Fibroblast of lung (primary cell): ENCODE measurements at regions not wholly inside any gene's neighbourhood (a gene's known extent, or its start where the extent isn't known, plus 50 kb on each side); places are given as distances from the start of the nearest gene placed in this dataset.

Source experiments
- DNase-seq, 2 donors: peaks; one replicate each; pipeline versions ENCODE4 v3.0.0 to v3.0.0-alpha.2; 2010; ENCODE audit warnings: low read depth in 2 of 2
- H2AFZ ChIP-seq: 2 replicates; pipeline ENCODE4 v1.5.1; 2012; ENCODE audit warnings: low read length, control low read depth, inconsistent platforms
- H3K27ac ChIP-seq: 2 replicates; pipeline ENCODE4 v1.5.1; 2011; ENCODE audit warnings: low read length, control low read depth; ENCODE audit not compliant: insufficient read depth
- H3K27me3 ChIP-seq: 2 replicates; pipeline ENCODE4 v1.5.1; 2011; ENCODE audit warnings: mild to moderate bottlenecking, low read length; ENCODE audit not compliant: control insufficient read depth, insufficient read depth
- H3K36me3 ChIP-seq: 2 replicates; pipeline ENCODE4 v1.5.1; 2011; ENCODE audit warnings: low read length; ENCODE audit not compliant: control insufficient read depth, insufficient read depth
- H3K4me1 ChIP-seq: 2 replicates; pipeline ENCODE4 v1.5.1; 2011; ENCODE audit warnings: low read length; ENCODE audit not compliant: control insufficient read depth, insufficient read depth; ENCODE audit errors: extremely low read depth
- H3K4me2 ChIP-seq: 2 replicates; pipeline ENCODE4 v1.5.1; 2011; ENCODE audit warnings: low read length, control low read depth; ENCODE audit not compliant: insufficient read depth; ENCODE audit errors: extremely low read depth
- H3K4me3 ChIP-seq, 4 experiments: fragments of 200-600 bp in 1 of 4; sonication (generic) in 1 of 4; replicated peaks in 1 of 4; 2 replicates each; pipeline ENCODE4 v1.5.1; 2011 to 2016; ENCODE audit warnings: low read length in 4 of 4, low read depth in 3 of 4, mild to moderate bottlenecking in 3 of 4, control low read depth in 2 of 4, inconsistent platforms in 1 of 4, mixed read lengths in 1 of 4; ENCODE audit not compliant: insufficient read depth in 1 of 4; ENCODE audit errors: control extremely low read depth in 1 of 4
- H3K79me2 ChIP-seq: 2 replicates; pipeline ENCODE4 v1.5.1; 2012; ENCODE audit warnings: mild to moderate bottlenecking, low read length, inconsistent platforms; ENCODE audit not compliant: control insufficient read depth, insufficient read depth
- H3K9ac ChIP-seq: 2 replicates; pipeline ENCODE4 v1.5.1; 2011; ENCODE audit warnings: mild to moderate bottlenecking, low read length, control low read depth; ENCODE audit not compliant: insufficient read depth
- H3K9me3 ChIP-seq: 2 replicates; pipeline ENCODE4 v1.5.1; 2012; ENCODE audit warnings: low read depth, low read length; ENCODE audit not compliant: control insufficient read depth, insufficient read depth
- H4K20me1 ChIP-seq: 2 replicates; pipeline ENCODE4 v1.5.1; 2011; ENCODE audit warnings: low read length; ENCODE audit not compliant: control insufficient read depth, insufficient read depth; ENCODE audit errors: extremely low read depth
- EZH2 ChIP-seq: IDR thresholded peaks from 2 replicates; pipeline ENCODE4 v1.5.1; 2012; ENCODE audit warnings: low read length, control low read depth, mild to moderate bottlenecking; ENCODE audit errors: missing control alignments
- TF ChIP-seq, protein P1 (sequence below), 2 donors: IDR thresholded peaks in 1 of 2; conservative IDR thresholded peaks in 1 of 2; 1 replicate in 1 of 2; 2 replicates in 1 of 2; pipeline ENCODE4 v1.5.1; 2011 to 2012; ENCODE audit warnings: low read length in 2 of 2, control low read depth in 1 of 2, inconsistent platforms in 1 of 2, low read depth in 1 of 2, mild to moderate bottlenecking in 1 of 2

- H3K4me1 ChIP-seq, result no peaks in the 10 kb centered on the region
- no peak for TF ChIP-seq EZH2
- TF ChIP-seq, protein P1, sequence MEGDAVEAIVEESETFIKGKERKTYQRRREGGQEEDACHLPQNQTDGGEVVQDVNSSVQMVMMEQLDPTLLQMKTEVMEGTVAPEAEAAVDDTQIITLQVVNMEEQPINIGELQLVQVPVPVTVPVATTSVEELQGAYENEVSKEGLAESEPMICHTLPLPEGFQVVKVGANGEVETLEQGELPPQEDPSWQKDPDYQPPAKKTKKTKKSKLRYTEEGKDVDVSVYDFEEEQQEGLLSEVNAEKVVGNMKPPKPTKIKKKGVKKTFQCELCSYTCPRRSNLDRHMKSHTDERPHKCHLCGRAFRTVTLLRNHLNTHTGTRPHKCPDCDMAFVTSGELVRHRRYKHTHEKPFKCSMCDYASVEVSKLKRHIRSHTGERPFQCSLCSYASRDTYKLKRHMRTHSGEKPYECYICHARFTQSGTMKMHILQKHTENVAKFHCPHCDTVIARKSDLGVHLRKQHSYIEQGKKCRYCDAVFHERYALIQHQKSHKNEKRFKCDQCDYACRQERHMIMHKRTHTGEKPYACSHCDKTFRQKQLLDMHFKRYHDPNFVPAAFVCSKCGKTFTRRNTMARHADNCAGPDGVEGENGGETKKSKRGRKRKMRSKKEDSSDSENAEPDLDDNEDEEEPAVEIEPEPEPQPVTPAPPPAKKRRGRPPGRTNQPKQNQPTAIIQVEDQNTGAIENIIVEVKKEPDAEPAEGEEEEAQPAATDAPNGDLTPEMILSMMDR (conservative IDR thresholded peaks at IDR 0.05 in 1 of 2, IDR thresholded peaks at IDR 0.05 in 1 of 2; ENCODE audit: low read depth in 1 of 2, low read length in 2 of 2), result no peak
- no peak overlapping the region for H2AFZ ChIP-seq
- no peak overlapping the region for H3K9ac ChIP-seq
- H3K4me3 ChIP-seq, result no peak overlapping the region
- no peak overlapping the region for H3K4me2 ChIP-seq
- no peaks in the 10 kb centered on the region for H4K20me1 ChIP-seq
- H3K79me2 ChIP-seq, result no peaks in the 10 kb centered on the region
- no peaks in the 10 kb centered on the region for H3K27me3 ChIP-seq
- peak in 1 of 2 donors; percentile 8 for DNase-seq
- H3K27ac ChIP-seq, result no peak overlapping the region
- H3K36me3 ChIP-seq, result no peaks in the 10 kb centered on the region
- H3K9me3 ChIP-seq, result no peaks in the 10 kb centered on the region
Observed at GRCh38 chr11:128235958-128236357, 351.4 kb downstream of the ETS1 start.

DNA sequence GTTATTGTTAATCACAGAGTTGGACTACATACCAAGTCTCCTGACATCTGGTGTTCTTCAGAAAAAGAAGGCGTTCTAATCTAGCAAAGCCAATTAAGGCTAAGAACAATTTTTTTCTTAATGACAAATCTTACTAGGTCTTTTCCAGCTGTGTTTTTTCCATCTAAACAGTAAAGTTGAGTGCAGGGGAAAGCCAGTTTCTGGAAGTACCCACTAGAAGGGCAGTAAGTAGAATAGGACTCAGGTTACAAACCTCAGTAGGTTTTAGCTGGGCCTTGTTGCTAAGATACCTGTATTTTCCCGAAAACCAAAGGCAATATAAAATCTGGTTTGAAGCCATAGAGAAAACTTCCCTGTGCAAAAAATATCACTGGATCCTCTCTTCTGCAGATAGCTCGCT is 351.9 kb downstream of the ETS1 start:
- Histone ChIP-seq H4K20me1 (no peaks in the 10 kb centered on the region), H3K4me3 (no peak overlapping the region), H3K9me3 (no peaks in the 10 kb centered on the region), H3K9ac (no peak overlapping the region), H2AFZ (no peak overlapping the region), H3K4me2 (no peak overlapping the region), H3K27ac (no peak overlapping the region), H3K4me1 (no peaks in the 10 kb centered on the region), H3K36me3 (no peaks in the 10 kb centered on the region), H3K79me2 (no peaks in the 10 kb centered on the region), H3K27me3 (no peaks in the 10 kb centered on the region)
- DNase-seq, result peak; percentile 39 to 55
- TF ChIP-seq, protein P1 (conservative IDR thresholded peaks at IDR 0.05 in 1 of 2, IDR thresholded peaks at IDR 0.05 in 1 of 2; ENCODE audit: low read depth in 1 of 2, low read length in 2 of 2), result no peak

DNA sequence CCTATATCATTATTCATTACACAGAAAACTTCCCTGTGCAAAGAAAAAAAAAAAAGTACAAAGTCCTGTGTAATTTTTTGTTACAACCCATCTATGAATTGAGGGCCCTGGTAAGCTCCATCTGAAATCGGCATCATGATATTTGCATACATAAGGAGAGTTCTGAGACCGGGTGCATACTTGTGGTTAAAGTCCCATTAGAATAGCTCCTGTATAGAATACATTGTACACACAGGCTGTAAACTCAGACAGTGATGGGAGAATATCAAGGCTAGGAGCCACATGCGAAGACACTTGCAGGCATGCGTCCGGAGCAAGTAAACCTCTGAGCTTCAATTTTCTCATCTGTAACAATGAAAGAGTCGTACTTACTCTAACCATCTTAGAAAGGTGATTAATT is 353.2 kb downstream of the ETS1 start:
- H3K4me2 ChIP-seq, result no peak overlapping the region
- H3K36me3 ChIP-seq, result no peaks in the 10 kb centered on the region
- no peaks in the 10 kb centered on the region for H3K79me2 ChIP-seq
- no peaks in the 10 kb centered on the region for H3K9me3 ChIP-seq
- DNase-seq, result no peak
- no peak overlapping the region for H3K27ac ChIP-seq
- no peak for TF ChIP-seq EZH2
- TF ChIP-seq, protein P1 (conservative IDR thresholded peaks at IDR 0.05 in 1 of 2, IDR thresholded peaks at IDR 0.05 in 1 of 2; ENCODE audit: low read depth in 1 of 2, low read length in 2 of 2), result no peak
- H3K4me1 ChIP-seq, result no peaks in the 10 kb centered on the region
- no peak overlapping the region for H2AFZ ChIP-seq
- no peak overlapping the region for H3K9ac ChIP-seq
- no peak overlapping the region for H3K4me3 ChIP-seq
- no peaks in the 10 kb centered on the region for H4K20me1 ChIP-seq
- H3K27me3 ChIP-seq, result no peaks in the 10 kb centered on the region
